ENCODE measurements at regions not wholly inside any gene's neighbourhood (a gene's known extent, or its start where the extent isn't known, plus 50 kb on each side); places are given as distances from the start of the nearest gene placed in this dataset.

- ATAC-seq, result no peak
- DNase-seq, result no peak
Measured at GRCh38 chr14:42624980-42625761, 1018.5 kb downstream of the LRFN5 start.

DNA sequence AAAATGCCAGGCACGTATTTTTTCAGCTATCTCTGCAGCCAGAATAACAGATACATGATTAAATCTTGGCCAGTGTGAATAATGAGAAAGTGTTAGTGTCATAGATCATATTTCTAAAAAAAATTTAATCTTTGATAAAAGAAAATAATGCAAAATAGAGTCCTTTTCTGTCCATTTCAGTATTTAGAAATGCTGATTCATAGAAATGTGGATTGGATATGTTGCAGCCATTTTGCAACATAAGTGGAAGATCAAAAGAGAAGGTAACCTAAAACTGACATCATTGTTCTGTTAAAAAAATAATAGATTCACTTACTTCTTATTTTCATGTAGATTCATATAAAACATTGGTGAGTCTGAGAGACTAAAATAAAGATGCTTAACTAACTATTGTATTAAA is 1010.3 kb downstream of the LRFN5 start:
- no peak for DNase-seq
- ATAC-seq, result no peak

DNA sequence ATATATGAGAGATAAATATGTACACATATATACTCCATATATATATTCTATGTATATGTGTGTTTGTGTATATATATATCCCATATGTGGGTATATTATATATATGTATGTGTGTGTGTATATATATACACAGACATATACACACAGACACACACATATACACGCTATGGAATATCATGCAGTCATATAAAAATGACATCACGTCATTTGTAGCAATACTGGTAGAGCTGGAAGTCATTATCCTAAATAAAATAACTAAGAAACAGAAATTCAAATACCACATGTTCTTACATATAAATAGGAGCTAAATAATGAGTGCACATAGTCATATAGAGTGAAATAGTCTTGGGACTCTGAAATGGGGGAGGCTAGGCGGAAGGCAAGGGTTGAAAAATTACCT is 1000.2 kb downstream of the LRFN5 start:
- DNase-seq (no peak), ATAC-seq (no peak)

DNA sequence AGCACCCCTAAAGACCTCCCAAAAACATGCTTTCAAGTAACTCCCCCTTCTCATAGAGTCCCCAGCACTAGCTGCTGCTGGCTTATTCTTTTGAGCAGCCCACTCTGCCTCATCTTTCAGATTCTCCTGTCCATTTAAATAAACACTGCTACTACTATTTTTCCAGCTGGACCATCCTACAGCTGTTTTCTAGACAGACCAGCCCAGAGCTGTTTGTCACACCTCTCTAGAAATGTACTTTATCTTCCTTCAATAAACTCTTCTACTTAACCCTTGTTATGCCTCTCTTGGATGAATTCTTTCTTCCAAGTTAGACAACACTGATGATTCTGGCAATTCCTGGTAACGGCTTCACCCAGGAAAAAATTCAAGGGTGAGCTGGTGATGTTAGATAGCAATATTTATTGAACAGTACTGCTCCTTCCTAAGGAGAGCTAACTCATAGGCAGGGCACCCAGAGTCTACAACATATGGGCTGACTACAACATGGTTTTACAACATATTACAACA is 995.7 kb downstream of the LRFN5 start:
- ATAC-seq, result no peak

DNA sequence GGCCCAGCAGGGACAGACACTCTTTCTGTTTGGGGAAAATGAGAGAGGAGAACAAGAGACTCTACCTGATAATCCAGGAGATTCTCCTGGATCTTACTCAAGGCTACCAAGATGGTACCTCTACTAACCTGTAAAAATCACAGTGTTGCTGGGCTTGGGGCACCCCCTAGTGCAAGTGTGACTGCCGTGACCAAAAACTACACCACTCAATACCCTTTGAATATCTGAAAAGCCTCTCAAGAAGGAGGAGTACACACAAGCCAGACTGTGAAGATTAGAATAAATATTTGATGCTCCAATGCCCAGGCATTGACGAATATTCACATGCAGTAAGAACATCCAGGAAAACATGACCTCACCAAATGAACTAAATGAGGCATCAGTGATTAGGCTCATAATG is 965.4 kb downstream of the LRFN5 start:
- no peak for DNase-seq
- ATAC-seq, result no peak

More for the DNA sequence above, 995.7 kb downstream of the LRFN5 start:
- no peak for DNase-seq

- ATAC-seq, result no peak
- no peak for DNase-seq
Measured at GRCh38 chr14:42569227-42569626, 962.6 kb downstream of the LRFN5 start.

GRCh38 chr14:42565556-42565955 is 958.9 kb downstream of the LRFN5 start:
- ATAC-seq (no peak), DNase-seq (no peak)

GRCh38 chr14:42563313-42563712 is 956.6 kb downstream of the LRFN5 start:
- DNase-seq (no peak), ATAC-seq (no peak)

DNA sequence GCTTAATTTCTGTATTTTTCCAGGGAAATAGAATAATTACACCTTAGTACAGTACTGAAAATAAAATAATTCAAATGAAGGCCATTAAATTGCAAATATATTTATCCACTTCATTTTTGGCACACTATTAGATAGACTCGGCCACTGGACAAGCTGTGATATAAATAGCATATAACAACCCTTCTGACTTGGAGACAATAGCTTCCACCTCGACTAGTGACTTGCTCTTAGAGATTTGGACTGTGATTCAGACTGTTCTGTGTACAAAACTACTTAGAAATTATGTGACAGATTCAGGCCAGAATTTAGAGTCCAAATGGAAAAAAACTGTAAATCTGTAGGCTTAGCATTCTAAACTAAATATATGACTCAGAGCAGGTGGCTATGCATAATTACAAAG is 949.9 kb downstream of the LRFN5 start:
- ATAC-seq (no peak), DNase-seq (no peak)

- DNase-seq (no peak), ATAC-seq (no peak)
Measured at GRCh38 chr14:42555365-42555764, 948.7 kb downstream of the LRFN5 start.

- no peak for ATAC-seq
- no peak for DNase-seq
Measured at GRCh38 chr14:42554091-42554490, 947.4 kb downstream of the LRFN5 start.

GRCh38 chr14:42550310-42550709 is 943.6 kb downstream of the LRFN5 start:
- no peak for DNase-seq

GRCh38 chr14:42548349-42548748 is 941.7 kb downstream of the LRFN5 start:
- ATAC-seq, result no peak
- DNase-seq, result no peak

More at GRCh38 chr14:42550310-42550709, 943.6 kb downstream of the LRFN5 start:
- ATAC-seq, result no peak

DNA sequence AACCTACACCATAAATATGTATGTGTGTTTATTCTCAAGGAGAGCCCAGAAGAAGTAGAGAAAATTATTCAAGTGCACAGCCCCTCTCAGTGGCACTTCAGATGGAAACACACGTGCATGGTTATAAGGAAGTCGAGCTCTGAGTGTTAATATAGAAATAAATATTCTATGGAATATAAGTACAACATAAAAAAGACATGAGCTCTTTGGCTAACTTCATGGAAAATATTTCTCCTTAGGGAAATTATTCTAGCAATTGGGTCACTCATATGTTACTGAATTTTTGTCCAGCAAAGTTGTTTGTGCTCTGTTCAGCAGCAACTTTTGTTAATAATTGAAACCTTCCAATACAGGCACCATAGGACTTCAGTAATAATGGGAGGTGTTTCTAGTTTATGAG is 939.0 kb downstream of the LRFN5 start:
- DNase-seq (no peak), ATAC-seq (no peak)

DNA sequence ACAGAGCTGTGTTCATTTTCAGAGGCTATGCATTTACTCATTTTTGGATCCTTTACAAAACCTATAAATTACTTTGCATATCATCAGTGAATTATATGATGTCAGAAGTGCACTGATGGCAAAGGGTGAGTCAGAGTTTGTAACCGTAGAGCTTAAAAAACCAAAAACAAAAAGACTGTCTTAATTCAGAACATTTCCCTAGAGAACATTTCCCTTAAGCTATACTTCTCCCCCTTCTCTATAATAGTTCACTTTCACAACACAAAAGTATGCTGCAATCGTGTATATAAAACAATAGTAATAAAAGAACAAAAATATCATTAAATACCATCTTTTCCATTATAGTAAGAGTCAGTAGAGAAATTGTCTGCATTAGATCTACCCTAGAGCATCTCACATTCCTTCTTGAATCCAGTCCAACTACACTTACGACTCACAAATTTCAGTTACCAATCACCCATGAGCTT is 934.9 kb downstream of the LRFN5 start:
- no peak for DNase-seq
- no peak for ATAC-seq

GRCh38 chr14:42535397-42535796 is 928.7 kb downstream of the LRFN5 start:
- ATAC-seq (no peak), DNase-seq (no peak)

GRCh38 chr14:42533476-42533875 is 926.8 kb downstream of the LRFN5 start:
- ATAC-seq (no peak), DNase-seq (no peak)

- no peak for ATAC-seq
- no peak for DNase-seq
Measured at GRCh38 chr14:42532194-42532593, 925.5 kb downstream of the LRFN5 start.

GRCh38 chr14:42527141-42527540 is 920.5 kb downstream of the LRFN5 start:
- ATAC-seq (no peak), DNase-seq (no peak)

DNA sequence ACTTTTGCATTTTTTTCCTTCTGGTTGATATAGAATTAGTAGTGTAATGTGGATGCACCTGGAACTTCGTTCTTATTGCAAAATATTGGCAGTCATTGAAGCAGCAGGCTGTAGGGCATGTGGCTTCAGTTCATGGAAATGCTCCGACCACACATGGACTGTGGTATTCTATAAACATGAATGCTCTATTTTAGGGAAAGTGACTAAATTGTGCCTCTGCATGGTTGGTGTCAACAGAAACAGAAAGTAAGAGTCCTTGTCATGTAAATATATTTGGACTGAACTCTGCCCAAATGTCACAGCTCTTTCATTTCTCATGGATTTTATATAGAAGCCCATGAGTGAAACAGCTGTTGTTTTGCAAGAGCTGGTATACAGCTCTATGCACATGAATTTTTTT is 917.0 kb downstream of the LRFN5 start:
- DNase-seq (no peak), ATAC-seq (no peak)

- DNase-seq (no peak), ATAC-seq (no peak)
Measured at GRCh38 chr14:42517806-42518500, 911.3 kb downstream of the LRFN5 start.

DNA sequence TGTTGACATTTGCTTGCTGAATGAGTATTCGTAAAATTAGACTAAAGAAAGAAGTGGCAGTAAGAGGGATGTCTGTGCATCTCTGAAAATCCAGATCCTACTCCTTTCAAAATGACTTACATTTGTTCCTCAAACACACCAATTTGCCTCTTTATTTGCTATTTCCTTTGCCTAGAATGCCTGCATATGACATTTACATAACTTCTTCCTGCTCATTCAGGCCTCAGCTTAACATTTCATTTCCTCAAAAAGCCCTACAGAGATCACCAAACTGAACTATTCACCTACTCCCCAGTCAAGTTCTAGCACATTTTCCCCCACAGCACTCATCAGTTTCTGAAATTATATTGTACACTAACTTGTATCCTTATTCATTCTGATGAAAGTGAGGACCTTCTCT is 907.2 kb downstream of the LRFN5 start:
- no peak for ATAC-seq
- DNase-seq, result no peak

DNA sequence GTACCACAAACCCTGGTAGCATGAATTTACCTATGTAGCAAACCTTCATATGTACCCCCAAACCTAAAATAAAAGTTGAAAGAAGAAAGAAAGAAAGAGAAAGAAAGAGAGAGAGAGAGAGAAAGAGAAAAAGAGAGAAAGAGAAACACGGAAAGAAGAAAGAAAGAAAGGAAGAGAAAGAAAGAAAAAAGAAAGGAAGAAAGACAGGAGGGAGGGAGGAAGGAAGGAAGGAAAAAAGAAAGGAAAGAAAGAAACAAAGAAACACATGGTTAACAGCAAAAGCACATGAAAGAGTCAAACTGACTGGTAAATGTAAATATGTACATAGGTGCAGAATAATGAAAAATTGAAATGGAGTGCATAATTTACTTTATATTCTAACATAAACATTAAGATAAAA is 903.4 kb downstream of the LRFN5 start:
- DNase-seq, result no peak
- ATAC-seq, result no peak
